DLD1 (cell line): ENCODE measurements at regions not wholly inside any gene's neighbourhood (a gene's known extent, or its start where the extent isn't known, plus 50 kb on each side); places are given as distances from the start of the nearest gene placed in this dataset.
"Not testable (repeated sequence)": the region's sequence is repeated elsewhere in the genome, so short reads cannot be mapped to it uniquely, and the experiment has no call there.

Experiments used
- in situ Hi-C: cut with HindIII; loops from 2 replicates; pipeline ENCODE4 v1.10.0; 2017; ENCODE audit warnings: low sequenced_read_pairs

DNA sequence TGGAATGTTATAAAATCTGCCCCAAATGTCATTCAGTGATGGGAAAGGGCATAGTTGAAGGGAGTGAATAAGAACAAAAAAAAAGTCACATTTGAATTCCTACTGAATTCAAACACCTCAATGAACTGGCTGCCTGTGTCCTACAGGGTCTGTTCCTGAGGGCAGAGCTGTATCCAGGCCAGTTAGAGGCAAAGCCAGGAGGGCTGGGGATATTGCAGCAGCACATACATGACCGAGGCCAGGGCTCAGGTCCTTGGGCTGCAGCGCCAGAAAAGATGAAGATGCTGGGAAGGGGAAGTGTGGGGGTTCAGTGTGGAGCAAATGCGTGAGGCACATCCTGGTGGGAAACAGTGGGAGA is 449.2 kb downstream of the SIPA1L2 start:
- in situ Hi-C loops, result no loop called here

- in situ Hi-C loops, result no loop called here
These were observed 449.8 kb downstream of the SIPA1L2 start for GRCh38 chr1:232179896-232180778.

DNA sequence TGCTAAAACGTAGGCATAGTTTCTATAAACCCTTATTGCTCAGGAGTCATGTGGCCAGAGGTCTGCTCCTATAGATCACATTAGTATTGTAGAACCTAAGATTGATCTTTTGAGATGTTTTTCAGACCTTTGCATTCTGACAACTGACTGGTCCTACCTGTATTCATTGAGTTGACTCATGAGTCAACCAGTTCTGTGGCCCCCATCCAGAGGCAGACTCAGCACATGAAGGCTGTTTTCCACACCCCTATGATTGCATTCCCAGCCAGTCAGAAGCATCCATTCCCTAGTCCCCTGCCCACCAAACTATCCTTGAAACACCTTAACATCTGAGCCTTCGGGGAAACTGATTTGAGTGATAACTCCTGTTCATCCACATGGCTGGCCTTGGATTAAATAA is 451.7 kb downstream of the SIPA1L2 start:
- in situ Hi-C loops, result no loop called here

GRCh38 chr1:232177438-232177837 is 452.5 kb downstream of the SIPA1L2 start:
- in situ Hi-C loops, result no loop called here

DNA sequence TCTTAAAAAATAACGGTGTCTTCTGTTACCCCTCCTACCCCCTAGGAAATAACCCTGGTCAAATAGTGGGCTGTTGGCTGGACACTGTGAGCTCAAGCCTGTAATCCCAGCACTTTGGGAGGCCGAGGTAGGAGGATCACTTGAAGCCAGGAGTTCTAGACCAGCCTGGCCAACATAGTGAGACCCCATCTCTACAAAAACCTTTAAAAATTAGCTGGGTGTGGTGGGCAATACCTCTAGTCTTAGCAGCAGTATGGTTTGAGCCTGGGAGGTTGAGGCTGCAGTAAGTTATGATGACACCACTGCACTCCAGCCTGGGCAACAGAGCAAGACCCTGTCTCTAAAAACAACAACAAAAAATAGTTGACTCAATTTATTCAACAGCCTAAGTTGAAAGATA is 453.7 kb downstream of the SIPA1L2 start:
- in situ Hi-C loops, result no loop called here

- in situ Hi-C loops, result loop anchor here (5.0 kb wide), 1 partner anchor 82 kb away; no protein-coding TSS in a partner anchor
These were observed 455.6 kb downstream of the SIPA1L2 start for GRCh38 chr1:232174306-232174705.

GRCh38 chr1:232172563-232172962 is 457.4 kb downstream of the SIPA1L2 start:
- in situ Hi-C loops, result loop anchor here (5.0 kb wide), 1 partner anchor 80 kb away; no protein-coding TSS in a partner anchor

DNA sequence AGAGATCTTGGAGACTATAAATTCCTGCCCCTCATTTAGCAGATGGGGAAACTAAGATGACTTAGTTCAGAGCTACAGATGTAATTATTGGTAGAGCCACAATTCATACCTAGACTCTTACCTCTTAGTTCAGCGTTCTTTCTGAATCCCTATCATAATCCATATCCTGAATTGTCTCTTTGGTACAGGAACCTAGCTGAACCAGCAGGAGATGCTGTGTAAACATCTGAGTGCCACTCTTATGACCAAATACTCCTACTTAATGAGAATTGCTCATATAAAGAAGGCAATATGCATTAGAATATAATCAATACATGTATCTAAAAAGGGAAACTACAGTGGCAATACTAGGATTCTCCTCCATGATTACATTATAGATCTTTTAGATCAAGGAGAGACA is 459.0 kb downstream of the SIPA1L2 start:
- in situ Hi-C loops, result loop anchor here (5.0 kb wide), 1 partner anchor 79 kb away; no protein-coding TSS in a partner anchor

DNA sequence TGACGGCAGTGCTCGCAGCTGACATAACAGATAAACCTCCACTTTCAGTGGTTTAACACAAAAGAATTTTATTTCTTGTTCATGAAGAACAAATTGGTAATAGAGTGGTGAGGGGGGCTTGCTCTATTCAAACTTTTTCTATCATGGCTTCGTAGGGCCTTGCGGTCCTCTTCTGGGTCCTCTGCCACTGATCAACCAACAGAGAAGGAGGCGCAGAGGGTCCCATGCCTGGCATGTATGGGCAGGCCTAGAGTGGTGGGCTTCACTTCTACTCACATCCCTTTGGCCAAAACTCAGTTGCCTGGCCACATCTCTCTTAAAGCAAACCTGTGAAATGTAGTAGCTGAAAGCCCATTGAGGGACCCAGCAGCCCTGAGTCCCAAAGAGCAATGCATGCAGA is 460.5 kb downstream of the SIPA1L2 start:
- in situ Hi-C loops, result no loop called here

- in situ Hi-C loops, result no loop called here
These were observed 461.4 kb downstream of the SIPA1L2 start for GRCh38 chr1:232168508-232168907.

DNA sequence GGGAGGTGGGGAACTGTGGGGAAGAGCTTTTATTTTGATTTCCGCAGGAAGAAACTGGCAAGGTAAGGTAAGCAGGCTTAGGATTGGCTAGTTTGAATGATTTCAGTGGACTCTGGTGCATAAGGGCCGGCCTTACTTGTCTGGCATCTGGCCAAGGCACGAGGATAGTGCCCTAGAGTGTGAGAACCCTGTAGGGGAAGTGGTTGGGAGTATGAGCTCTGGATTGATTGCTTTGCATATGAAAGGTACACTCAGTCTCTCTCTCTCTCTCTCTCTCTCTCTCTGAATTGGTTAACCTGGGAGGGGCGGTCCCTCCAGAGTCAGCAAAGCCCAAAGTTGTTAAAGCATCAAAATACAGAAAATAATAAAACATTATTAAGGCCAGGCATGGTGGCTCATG is 463.0 kb downstream of the SIPA1L2 start:
- in situ Hi-C loops, result no loop called here

DNA sequence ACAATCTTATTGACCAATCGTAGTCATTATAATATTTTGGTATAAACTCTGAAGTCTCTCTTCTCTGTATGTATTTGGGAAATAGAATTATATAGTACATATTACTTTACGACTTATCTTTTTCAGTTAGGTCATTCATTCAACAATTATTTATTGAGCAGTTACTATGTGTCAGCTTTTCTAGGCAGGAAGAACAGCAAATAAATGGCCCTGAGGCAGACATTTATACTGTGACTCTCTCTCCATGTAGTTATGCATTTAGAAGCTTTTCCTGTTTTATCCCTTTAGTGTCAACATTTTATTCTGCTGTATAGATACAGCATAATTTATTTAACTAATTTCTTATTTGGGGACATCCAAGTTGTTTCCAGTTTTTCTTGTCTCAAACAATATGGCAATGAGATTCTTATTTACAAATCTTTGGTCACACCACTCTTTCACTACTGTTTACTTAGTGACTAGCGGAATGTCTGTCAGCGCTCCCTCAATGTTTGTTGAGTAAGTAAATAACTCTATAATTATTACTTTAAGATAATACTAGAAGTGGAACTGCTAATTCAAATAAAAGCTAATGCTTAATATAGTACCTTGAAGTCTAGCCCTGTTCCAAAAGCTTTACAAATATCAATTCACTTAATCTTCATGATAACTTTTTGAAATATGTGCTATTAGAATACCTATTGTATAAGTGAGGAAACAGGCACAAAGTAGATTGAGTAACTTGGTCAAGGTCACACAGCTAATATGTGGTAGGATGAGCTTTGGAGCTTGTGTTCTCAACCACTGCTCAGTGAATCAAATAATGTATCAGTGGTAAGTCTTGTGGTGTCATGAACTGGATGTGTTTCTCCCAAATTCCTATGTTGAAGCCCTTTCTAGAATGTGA is 465.6 kb downstream of the SIPA1L2 start:
- in situ Hi-C loops, result no loop called here

DNA sequence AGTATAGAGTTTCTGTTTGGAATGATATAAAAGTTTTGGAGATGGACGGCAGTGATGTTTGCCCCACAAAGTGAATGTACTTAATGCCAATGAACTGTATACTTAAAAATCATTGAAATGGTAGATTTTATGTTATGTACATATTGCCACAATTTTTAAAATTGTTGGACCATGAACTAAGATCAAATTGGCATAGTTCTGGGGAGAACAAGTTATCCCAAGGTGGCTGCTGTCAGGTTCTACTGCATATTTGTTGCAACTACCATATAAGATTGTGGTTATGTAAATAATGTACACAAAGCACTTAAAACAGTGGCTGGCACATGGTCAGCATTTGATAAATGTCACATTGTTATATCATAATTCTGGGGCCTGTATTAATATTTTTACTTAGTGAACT is 466.4 kb downstream of the SIPA1L2 start:
- in situ Hi-C loops, result no loop called here

GRCh38 chr1:232162001-232162400 is 467.9 kb downstream of the SIPA1L2 start:
- in situ Hi-C loops, result no loop called here

DNA sequence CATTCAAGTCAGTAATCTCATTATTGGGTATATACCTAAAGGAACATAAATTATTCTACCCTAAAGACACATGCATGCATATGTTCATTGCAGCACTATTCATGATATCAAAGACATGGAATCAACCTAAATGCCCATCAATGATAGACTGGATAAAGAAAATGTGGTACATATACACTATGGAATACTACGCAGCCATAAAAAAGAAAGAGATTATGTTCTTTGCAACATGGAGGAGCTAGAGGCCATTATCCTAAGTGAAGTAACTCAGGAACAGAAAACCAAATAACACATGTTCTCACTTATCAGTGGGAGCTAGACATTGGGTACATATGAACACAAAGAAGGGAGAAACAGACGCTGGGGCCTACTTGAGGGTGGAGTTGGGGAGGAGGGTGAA is 471.4 kb downstream of the SIPA1L2 start:
- in situ Hi-C loops, result not testable (repeated sequence)

- in situ Hi-C loops, result not testable (repeated sequence)
These were observed 473.9 kb downstream of the SIPA1L2 start for GRCh38 chr1:232156070-232156469.

DNA sequence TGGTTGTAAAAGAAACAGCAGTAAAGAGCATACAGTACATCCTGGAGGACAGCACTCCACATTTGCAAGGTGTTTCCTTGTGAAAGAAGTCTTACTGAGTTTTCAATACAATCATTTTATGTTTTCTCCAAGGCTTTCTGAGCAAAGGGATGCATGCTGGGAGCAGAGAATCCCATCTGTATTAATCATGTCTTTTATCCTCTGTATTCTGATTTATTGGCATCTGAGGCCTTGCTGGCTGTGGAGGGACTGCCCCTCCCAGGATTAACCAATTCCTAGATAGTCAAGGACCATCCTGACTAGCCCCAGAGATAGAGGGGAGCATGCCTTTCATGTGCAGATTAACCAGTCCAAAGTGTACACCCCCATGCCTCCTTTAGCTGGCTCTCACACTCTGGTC is 476.3 kb downstream of the SIPA1L2 start:
- in situ Hi-C loops, result no loop called here

- in situ Hi-C loops, result no loop called here
These were observed 479.0 kb downstream of the SIPA1L2 start for GRCh38 chr1:232150770-232151548.

DNA sequence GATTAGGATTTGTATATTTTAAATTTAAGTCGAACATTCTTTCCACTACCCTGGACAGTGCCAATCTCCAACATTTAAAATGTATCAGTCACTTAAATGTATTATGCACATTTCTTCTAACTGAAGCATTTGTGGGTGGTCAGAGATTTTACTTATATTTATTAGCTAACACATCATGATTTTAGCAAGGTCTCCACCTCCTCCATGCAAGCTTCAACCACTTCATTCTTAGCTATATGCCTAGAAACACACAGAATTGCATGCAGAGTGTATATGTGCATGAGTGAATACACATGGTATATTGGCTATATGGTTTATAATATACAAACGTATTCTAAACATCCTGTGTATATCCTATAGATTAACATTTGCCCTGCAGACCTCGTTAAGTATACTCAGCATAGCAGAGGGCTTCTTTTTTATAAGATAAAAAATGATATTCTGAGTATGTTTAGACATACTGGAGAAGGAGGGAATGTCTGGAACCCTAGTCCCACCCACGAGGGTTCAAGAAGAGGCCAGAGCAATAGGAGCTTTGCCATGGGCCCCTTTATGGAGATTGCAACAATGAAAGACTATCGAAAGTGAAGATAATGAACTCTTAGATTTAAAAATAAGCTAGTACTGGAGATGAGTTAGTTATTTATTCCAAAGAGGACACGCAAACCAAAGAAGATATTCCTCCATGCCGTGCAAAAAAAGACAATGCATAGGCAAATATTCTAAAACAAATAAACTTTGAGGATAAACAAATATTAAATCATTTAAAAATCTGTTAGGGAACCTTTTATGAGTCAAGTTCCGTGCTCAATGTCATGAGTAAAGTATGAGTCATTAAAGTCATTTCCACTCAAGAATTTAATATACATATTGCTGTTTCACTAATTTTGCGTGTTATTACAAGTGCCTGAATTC is 480.4 kb downstream of the SIPA1L2 start:
- in situ Hi-C loops, result loop anchor here (5.0 kb wide), 1 partner anchor 57 kb away; no protein-coding TSS in a partner anchor

GRCh38 chr1:232147215-232147614 is 482.7 kb downstream of the SIPA1L2 start:
- in situ Hi-C loops, result loop anchor here (5.0 kb wide), 1 partner anchor 55 kb away; no protein-coding TSS in a partner anchor
